HG02763 (cell line): ENCODE measurements at regions not wholly inside any gene's neighbourhood (a gene's known extent, or its start where the extent isn't known, plus 50 kb on each side); places are given as distances from the start of the nearest gene placed in this dataset.

Experiments used
- ATAC-seq: cut with Tn5 transposase; IDR thresholded peaks from one replicate; pipeline ENCODE4 v1.9.1; 2021; ENCODE audit warnings: mild to moderate bottlenecking, moderate library complexity; ENCODE audit not compliant: unreplicated experiment

GRCh38 chr5:174398171-174398570 is 326.2 kb upstream of the MSX2 start:
- no peak for ATAC-seq

GRCh38 chr5:174399411-174399810 is 325.0 kb upstream of the MSX2 start:
- ATAC-seq: no peak

- no peak for ATAC-seq
Measured at GRCh38 chr5:174400461-174400860, 323.9 kb upstream of the MSX2 start.

GRCh38 chr5:174401793-174402192 is 322.6 kb upstream of the MSX2 start:
- ATAC-seq: no peak

- no peak for ATAC-seq
Measured at GRCh38 chr5:174402222-174402812, 322.1 kb upstream of the MSX2 start.

GRCh38 chr5:174404848-174405247 is 319.5 kb upstream of the MSX2 start:
- no peak for ATAC-seq

- no peak for ATAC-seq
Measured at GRCh38 chr5:174409070-174409469, 315.3 kb upstream of the MSX2 start.

GRCh38 chr5:174409971-174410370 is 314.4 kb upstream of the MSX2 start:
- no peak for ATAC-seq

GRCh38 chr5:174410716-174411478 is 313.5 kb upstream of the MSX2 start:
- no peak for ATAC-seq

- no peak for ATAC-seq
Measured at GRCh38 chr5:174411479-174411819, 312.9 kb upstream of the MSX2 start.

GRCh38 chr5:174412374-174412773 is 312.0 kb upstream of the MSX2 start:
- ATAC-seq: no peak

GRCh38 chr5:174412941-174413340 is 311.4 kb upstream of the MSX2 start:
- no peak for ATAC-seq

GRCh38 chr5:174413567-174414314 is 310.6 kb upstream of the MSX2 start:
- no peak for ATAC-seq

GRCh38 chr5:174414315-174414710 is 310.1 kb upstream of the MSX2 start:
- ATAC-seq: no peak

GRCh38 chr5:174418809-174419539 is 305.4 kb upstream of the MSX2 start:
- ATAC-seq: no peak

GRCh38 chr5:174419540-174420132 is 304.7 kb upstream of the MSX2 start:
- ATAC-seq: peak; percentile 66

GRCh38 chr5:174420651-174421407 is 303.6 kb upstream of the MSX2 start:
- no peak for ATAC-seq

- ATAC-seq: no peak
Measured at GRCh38 chr5:174421408-174421805, 303.0 kb upstream of the MSX2 start.

GRCh38 chr5:174423558-174423957 is 300.8 kb upstream of the MSX2 start:
- no peak for ATAC-seq
